Smooth muscle cell (in vitro differentiated cells): ENCODE measurements at regions not wholly inside any gene's neighbourhood (a gene's known extent, or its start where the extent isn't known, plus 50 kb on each side); places are given as distances from the start of the nearest gene placed in this dataset.

ENCODE experiments used
- DNase-seq: peaks from one replicate; lab custom pipeline; 2025; ENCODE audit not compliant: unreplicated experiment; lab: John Stamatoyannopoulos, UW
- H2AFZ ChIP-seq: fragments of 200-600 bp; sonication (generic); 2 replicates; pipeline ENCODE4 v1.6.0; 2016; ENCODE audit warnings: antibody characterized with exemption, low read depth, mild to moderate bottlenecking
- H3F3A ChIP-seq: fragments of 200-600 bp; sonication (generic); 2 replicates; pipeline ENCODE4 v1.6.0; 2017; ENCODE audit warnings: antibody characterized with exemption, low read depth
- H3K27ac ChIP-seq: fragments of 200-600 bp; sonication (generic); 2 replicates; pipeline ENCODE4 v1.5.1; 2016; ENCODE audit warnings: low read depth, mild to moderate bottlenecking
- H3K27me3 ChIP-seq: fragments of 200-600 bp; sonication (generic); 2 replicates; pipeline ENCODE4 v1.6.1; 2016; ENCODE audit warnings: low read depth, mild to moderate bottlenecking
- H3K36me3 ChIP-seq: fragments of 200-600 bp; sonication (generic); 2 replicates; pipeline ENCODE4 v1.5.1; 2016; ENCODE audit warnings: low read depth
- H3K4me1 ChIP-seq: fragments of 200-600 bp; sonication (generic); 2 replicates; pipeline ENCODE4 v1.5.1; 2016; ENCODE audit warnings: low read depth
- H3K4me2 ChIP-seq: fragments of 200-600 bp; sonication (generic); 2 replicates; pipeline ENCODE4 v1.6.0; 2016; ENCODE audit warnings: mild to moderate bottlenecking
- H3K4me3 ChIP-seq: fragments of 200-600 bp; sonication (generic); 2 replicates; pipeline ENCODE4 v1.5.1; 2016; ENCODE audit warnings: mild to moderate bottlenecking
- H3K79me2 ChIP-seq: fragments of 200-600 bp; sonication (generic); 2 replicates; pipeline ENCODE4 v1.6.0; 2016; ENCODE audit warnings: low read depth, mild to moderate bottlenecking
- H3K9ac ChIP-seq: fragments of 200-600 bp; sonication (generic); 2 replicates; pipeline ENCODE4 v1.6.0; 2016; ENCODE audit warnings: low read depth
- H3K9me3 ChIP-seq: fragments of 200-600 bp; sonication (generic); replicated peaks from 2 replicates; pipeline ENCODE4 v1.5.1; 2016; ENCODE audit warnings: low read depth
- H4K20me1 ChIP-seq: fragments of 200-600 bp; sonication (generic); 2 replicates; pipeline ENCODE4 v1.6.0; 2016; ENCODE audit warnings: low read depth
- WGBS: methylation state at CpG from one replicate; pipeline ENCODE4 v1.1.7; 2016; ENCODE audit warnings: low lambda C conversion rate; 5-methylcytosine and 5-hydroxymethylcytosine counted together
- TF ChIP-seq, protein P1 (sequence below): fragments of 200-600 bp; sonication (generic); IDR thresholded peaks from 2 replicates; pipeline ENCODE4 v1.5.1; 2017; ENCODE audit warnings: borderline replicate concordance, mild to moderate bottlenecking, antibody characterized with exemption; ENCODE audit not compliant: insufficient read depth, poor library complexity, severe bottlenecking

DNA sequence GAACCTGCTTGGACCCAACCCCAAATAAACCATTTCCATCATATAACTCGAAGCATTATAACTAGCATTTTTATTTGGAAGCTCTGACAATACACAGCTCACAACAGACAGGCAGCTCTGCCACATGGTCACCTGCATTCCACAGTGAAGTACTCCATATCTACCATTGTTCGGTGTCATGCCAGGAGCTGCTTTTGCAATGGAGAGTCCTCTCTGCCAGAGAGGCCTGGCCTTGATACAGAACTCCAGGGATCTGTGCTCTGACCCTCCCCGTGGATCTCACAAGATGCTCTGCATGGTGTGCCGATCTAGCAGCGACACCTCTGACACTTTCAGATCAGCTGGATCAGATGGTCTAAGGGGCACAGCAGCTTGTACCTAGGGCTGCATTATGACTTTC, 109.6 kb downstream of the SYF2 start:
- no peak for DNase-seq
- H3F3A ChIP-seq: peaks cover 6% of the 10 kb centered on the region
- WGBS: 89% methylated on average over 5 of the region's 5 CpGs
- no peaks in the 10 kb centered on the region for H3K4me1 ChIP-seq
- H3K36me3 ChIP-seq: no peaks in the 10 kb centered on the region
- TF ChIP-seq, protein P1, sequence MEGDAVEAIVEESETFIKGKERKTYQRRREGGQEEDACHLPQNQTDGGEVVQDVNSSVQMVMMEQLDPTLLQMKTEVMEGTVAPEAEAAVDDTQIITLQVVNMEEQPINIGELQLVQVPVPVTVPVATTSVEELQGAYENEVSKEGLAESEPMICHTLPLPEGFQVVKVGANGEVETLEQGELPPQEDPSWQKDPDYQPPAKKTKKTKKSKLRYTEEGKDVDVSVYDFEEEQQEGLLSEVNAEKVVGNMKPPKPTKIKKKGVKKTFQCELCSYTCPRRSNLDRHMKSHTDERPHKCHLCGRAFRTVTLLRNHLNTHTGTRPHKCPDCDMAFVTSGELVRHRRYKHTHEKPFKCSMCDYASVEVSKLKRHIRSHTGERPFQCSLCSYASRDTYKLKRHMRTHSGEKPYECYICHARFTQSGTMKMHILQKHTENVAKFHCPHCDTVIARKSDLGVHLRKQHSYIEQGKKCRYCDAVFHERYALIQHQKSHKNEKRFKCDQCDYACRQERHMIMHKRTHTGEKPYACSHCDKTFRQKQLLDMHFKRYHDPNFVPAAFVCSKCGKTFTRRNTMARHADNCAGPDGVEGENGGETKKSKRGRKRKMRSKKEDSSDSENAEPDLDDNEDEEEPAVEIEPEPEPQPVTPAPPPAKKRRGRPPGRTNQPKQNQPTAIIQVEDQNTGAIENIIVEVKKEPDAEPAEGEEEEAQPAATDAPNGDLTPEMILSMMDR: no peak
- no peak overlapping the region for H2AFZ ChIP-seq
- no peaks in the 10 kb centered on the region for H3K27me3 ChIP-seq
- no peak overlapping the region for H3K9ac ChIP-seq
- H3K4me3 ChIP-seq: no peak overlapping the region
- H3K9me3 ChIP-seq: no peaks in the 10 kb centered on the region
- H3K4me2 ChIP-seq: no peak overlapping the region
- H3K27ac ChIP-seq: no peak overlapping the region
- H4K20me1 ChIP-seq: no peaks in the 10 kb centered on the region
- H3K79me2 ChIP-seq: no peaks in the 10 kb centered on the region

DNA sequence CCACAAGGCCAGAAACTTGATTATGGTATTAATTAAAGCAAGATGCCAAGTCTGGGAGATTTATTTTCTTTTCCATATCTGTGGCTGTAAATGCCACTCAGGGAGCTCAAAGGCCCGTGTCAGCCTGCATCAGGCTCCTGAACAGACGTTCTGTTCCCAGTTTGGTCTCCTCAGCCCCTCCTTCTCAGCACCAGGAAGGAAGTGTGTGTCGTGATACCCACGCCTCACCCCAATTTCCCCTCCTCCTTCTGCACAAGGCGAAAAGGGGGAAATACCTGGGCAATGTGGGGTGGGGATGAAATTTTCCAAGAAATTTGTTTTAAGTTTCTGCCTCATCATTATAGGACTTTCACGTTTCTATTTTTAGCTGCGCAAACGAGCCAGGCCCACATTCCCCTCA, 112.0 kb downstream of the SYF2 start:
- no peaks in the 10 kb centered on the region for H3K4me1 ChIP-seq
- no peaks in the 10 kb centered on the region for H3K9me3 ChIP-seq
- H3K9ac ChIP-seq: no peak overlapping the region
- H4K20me1 ChIP-seq: no peaks in the 10 kb centered on the region
- peaks cover 4% of the 10 kb centered on the region for H3K27me3 ChIP-seq
- WGBS: 65% methylated on average over 8 of the region's 8 CpGs
- no peak overlapping the region for H2AFZ ChIP-seq
- H3K79me2 ChIP-seq: no peaks in the 10 kb centered on the region
- no peaks in the 10 kb centered on the region for H3K36me3 ChIP-seq
- H3K4me2 ChIP-seq: no peak overlapping the region
- H3F3A ChIP-seq: peaks cover 6% of the 10 kb centered on the region
- no peak overlapping the region for H3K27ac ChIP-seq
- TF ChIP-seq, protein P1: no peak
- DNase-seq: no peak
- H3K4me3 ChIP-seq: no peak overlapping the region

DNA sequence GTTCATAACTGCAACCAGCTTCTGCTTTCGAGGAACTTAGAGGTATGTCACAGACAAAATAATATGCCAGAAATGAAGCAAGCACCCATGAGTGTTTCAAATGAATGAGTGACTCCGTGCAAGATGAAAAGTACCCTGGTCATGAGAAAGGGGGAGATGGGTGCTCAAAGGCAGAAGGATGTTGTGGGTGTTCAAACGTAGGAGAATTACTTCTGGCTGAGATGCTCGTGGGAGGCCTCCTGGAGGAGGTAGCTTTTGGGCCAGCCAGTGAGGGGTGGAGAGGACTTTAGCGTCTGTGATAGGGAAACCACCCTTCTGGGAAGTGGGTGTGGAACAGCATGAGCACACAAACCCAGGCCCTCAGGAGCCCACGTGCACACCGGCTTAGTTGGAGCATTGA, 113.8 kb downstream of the SYF2 start:
- Histone ChIP-seq H4K20me1 (no peaks in the 10 kb centered on the region), H3K4me3 (no peak overlapping the region), H3K9ac (no peak overlapping the region), H3K4me2 (no peak overlapping the region), H2AFZ (no peak overlapping the region), H3K4me1 (no peaks in the 10 kb centered on the region), H3K36me3 (no peaks in the 10 kb centered on the region), H3F3A (peaks cover 1% of the 10 kb centered on the region), H3K9me3 (no peaks in the 10 kb centered on the region), H3K27ac (no peak overlapping the region), H3K27me3 (peaks cover 7% of the 10 kb centered on the region), H3K79me2 (no peaks in the 10 kb centered on the region)
- 86% methylated on average over 7 of the region's 7 CpGs for WGBS
- DNase-seq: no peak
- TF ChIP-seq, protein P1: no peak

DNA sequence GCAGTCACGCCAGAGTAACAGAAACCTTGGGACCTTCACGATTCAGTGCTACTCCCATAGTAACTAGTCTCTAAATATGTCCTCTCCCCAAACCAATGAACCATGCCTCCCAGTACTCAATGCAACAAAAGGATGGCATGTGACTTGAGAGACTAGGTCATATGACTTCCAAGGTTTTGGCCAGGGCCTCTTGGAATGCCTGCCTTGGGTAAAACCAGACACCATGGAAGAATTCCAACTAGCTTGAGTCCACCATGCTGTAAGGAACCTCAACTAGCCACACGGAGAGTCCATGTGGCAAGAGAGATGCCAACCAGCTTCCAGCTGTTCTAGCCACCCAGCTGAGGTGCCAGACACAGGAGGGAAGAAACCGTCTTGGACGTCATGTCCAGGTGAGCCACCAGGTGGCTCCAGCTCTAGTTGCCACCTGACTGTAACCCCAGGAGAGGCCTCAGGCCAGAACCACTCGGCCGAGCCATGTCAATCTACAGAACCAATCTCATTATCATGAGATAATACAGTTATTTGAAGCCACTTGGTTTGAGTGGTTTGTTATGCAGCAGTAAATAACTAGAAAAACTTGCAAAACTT, 115.0 kb downstream of the SYF2 start:
- Histone ChIP-seq H3K9ac (no peak overlapping the region), H3K4me1 (no peaks in the 10 kb centered on the region), H3K27ac (no peak overlapping the region), H3K4me3 (no peak overlapping the region), H3K9me3 (no peaks in the 10 kb centered on the region), H3K4me2 (no peak overlapping the region), H4K20me1 (no peaks in the 10 kb centered on the region), H2AFZ (no peak overlapping the region), H3F3A (no peaks in the 10 kb centered on the region), H3K27me3 (peaks cover 7% of the 10 kb centered on the region), H3K79me2 (no peaks in the 10 kb centered on the region), H3K36me3 (no peaks in the 10 kb centered on the region)
- 66% methylated on average over 7 of the region's 7 CpGs for WGBS
- TF ChIP-seq, protein P1: no peak
- no peak for DNase-seq
